ENCODE measurements at regions not wholly inside any gene's neighbourhood (a gene's known extent, or its start where the extent isn't known, plus 50 kb on each side); places are given as distances from the start of the nearest gene placed in this dataset.

DNA sequence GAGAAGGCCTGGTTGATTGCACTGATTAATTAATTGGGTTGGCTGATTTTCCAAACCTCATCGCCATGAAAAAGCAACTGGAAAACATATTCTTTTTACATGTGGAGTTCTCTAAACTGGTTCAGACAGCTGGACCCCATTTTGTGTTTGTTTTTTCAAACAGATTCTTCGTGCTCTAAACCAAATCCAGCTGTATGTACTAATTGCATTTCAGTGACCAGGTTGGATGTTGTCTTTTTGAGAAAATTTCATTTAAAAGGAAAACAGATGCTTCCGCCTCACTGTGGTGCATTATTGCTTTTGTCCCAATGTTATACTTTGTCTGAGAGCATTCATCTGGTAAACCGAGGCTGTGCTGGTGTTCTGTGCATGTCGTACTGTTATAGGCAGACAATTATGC is 67.8 kb upstream of the LNX1 start:
- no peak for TF ChIP-seq GABPA (IDR thresholded peaks at IDR 0.05; ENCODE audit: low read depth)
- TF ChIP-seq, protein P1, sequence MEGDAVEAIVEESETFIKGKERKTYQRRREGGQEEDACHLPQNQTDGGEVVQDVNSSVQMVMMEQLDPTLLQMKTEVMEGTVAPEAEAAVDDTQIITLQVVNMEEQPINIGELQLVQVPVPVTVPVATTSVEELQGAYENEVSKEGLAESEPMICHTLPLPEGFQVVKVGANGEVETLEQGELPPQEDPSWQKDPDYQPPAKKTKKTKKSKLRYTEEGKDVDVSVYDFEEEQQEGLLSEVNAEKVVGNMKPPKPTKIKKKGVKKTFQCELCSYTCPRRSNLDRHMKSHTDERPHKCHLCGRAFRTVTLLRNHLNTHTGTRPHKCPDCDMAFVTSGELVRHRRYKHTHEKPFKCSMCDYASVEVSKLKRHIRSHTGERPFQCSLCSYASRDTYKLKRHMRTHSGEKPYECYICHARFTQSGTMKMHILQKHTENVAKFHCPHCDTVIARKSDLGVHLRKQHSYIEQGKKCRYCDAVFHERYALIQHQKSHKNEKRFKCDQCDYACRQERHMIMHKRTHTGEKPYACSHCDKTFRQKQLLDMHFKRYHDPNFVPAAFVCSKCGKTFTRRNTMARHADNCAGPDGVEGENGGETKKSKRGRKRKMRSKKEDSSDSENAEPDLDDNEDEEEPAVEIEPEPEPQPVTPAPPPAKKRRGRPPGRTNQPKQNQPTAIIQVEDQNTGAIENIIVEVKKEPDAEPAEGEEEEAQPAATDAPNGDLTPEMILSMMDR (IDR thresholded peaks at IDR 0.05; ENCODE audit: insufficient read depth, low read length): no peak
